ENCODE measurements at regions not wholly inside any gene's neighbourhood (a gene's known extent, or its start where the extent isn't known, plus 50 kb on each side); places are given as distances from the start of the nearest gene placed in this dataset.

- TF ChIP-seq RFX5 (IDR thresholded peaks at IDR 0.05; ENCODE audit: borderline replicate concordance, low read depth, low read length) (no peak), SP4 (IDR thresholded peaks at IDR 0.05; ENCODE audit: low read length) (no peak), CEBPB (IDR thresholded peaks at IDR 0.05; ENCODE audit: low read depth, low read length) (no peak), GABPA (IDR thresholded peaks at IDR 0.05; ENCODE audit: borderline replicate concordance, insufficient read depth, low read length) (no peak), TAF7 (optimal IDR thresholded peaks at IDR 0.05; ENCODE audit: borderline replicate concordance, low read depth, low read length) (no peak), ASH2L (IDR thresholded peaks at IDR 0.05; ENCODE audit: low read length) (no peak)
Observed at GRCh38 chr4:14865804-14866203, 136.5 kb upstream of the CPEB2 start (continued).

Measured in H1 (cell line).